ENCODE measurements at regions not wholly inside any gene's neighbourhood (a gene's known extent, or its start where the extent isn't known, plus 50 kb on each side); places are given as distances from the start of the nearest gene placed in this dataset.
A peak's percentile ranks its signal among the peaks of the same experiment; 100 is the strongest.

DNA sequence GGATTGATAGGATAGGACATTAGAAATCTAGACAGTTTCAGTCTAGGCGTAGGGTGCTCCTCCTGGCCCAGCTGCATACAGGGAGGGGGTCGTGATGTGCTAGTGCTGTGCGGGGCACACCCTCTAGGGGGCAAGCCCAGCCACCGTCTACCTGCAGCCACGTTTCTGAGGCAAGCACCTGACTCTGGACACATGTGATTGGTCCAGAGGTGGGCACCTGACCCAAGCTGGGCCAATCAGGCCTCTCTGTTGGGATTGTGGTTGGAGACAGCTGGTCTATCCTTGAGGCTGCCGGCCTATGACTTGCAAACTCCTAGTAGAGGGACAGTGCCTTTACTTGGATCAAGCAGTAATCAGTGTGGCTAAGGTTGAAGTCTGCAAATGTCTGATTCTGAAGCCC lies 317.1 kb downstream of the BMP7 start:
- no peak for DNase-seq
- H3K27me3 Mint-ChIP-seq (ENCODE audit: low read depth, poor library complexity): peaks cover 47% of the 10 kb centered on the region
- H3K36me3 Mint-ChIP-seq (ENCODE audit: low read depth): no peaks in the 10 kb centered on the region
- H3K27ac Mint-ChIP-seq: no peak overlapping the region
- H3K4me3 Mint-ChIP-seq: no peak overlapping the region
- no peaks in the 10 kb centered on the region for H3K9me3 Mint-ChIP-seq
- H3K4me1 Mint-ChIP-seq: peaks cover 48% of the 10 kb centered on the region
- TF ChIP-seq, protein P1, sequence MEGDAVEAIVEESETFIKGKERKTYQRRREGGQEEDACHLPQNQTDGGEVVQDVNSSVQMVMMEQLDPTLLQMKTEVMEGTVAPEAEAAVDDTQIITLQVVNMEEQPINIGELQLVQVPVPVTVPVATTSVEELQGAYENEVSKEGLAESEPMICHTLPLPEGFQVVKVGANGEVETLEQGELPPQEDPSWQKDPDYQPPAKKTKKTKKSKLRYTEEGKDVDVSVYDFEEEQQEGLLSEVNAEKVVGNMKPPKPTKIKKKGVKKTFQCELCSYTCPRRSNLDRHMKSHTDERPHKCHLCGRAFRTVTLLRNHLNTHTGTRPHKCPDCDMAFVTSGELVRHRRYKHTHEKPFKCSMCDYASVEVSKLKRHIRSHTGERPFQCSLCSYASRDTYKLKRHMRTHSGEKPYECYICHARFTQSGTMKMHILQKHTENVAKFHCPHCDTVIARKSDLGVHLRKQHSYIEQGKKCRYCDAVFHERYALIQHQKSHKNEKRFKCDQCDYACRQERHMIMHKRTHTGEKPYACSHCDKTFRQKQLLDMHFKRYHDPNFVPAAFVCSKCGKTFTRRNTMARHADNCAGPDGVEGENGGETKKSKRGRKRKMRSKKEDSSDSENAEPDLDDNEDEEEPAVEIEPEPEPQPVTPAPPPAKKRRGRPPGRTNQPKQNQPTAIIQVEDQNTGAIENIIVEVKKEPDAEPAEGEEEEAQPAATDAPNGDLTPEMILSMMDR (IDR thresholded peaks at IDR 0.05): no peak

DNA sequence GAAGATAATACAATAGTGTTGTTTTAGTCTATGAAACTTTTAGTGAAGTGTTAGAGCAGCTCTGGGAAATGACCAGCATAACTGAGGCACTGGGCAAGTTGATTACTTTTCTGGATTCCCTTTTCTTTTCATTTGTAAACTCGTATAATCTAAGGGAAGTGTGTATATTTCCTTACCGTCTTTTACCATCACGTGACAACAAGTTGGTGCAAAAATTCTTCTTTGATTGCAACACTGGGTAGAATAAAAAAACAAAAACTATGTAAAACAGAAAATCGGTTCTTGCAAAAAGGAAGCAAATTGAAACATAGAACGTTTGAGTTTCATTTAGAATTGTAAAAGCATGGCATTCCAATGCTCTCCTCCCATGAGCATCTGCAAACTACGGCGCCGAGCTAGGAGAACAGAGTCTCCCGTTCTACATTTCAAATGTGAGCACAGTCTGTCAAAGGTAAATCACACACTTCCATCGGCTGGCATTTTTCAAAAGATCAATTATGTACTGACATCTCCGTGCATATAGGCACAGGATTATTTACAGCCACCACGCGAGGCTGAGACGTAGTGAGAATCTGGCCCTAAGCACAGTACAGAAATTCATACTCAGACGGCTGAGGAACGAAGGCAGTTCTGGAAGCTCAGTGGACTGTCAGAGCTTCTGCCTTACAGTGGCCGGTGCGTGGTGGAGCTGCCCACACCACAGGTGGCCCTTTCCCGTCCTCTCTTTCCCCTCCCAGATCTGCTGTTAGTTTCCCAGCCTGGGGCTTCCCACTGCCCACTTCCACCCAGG lies 314.0 kb downstream of the BMP7 start:
- TF ChIP-seq, protein P1 (IDR thresholded peaks at IDR 0.05): no peak
- peaks cover 54% of the 10 kb centered on the region for H3K4me1 Mint-ChIP-seq
- peaks cover 27% of the 10 kb centered on the region for H3K27me3 Mint-ChIP-seq (ENCODE audit: low read depth, poor library complexity)
- H3K36me3 Mint-ChIP-seq (ENCODE audit: low read depth): no peaks in the 10 kb centered on the region
- H3K9me3 Mint-ChIP-seq: no peaks in the 10 kb centered on the region
- DNase-seq: no peak
- no peak overlapping the region for H3K4me3 Mint-ChIP-seq
- H3K27ac Mint-ChIP-seq: no peak overlapping the region

DNA sequence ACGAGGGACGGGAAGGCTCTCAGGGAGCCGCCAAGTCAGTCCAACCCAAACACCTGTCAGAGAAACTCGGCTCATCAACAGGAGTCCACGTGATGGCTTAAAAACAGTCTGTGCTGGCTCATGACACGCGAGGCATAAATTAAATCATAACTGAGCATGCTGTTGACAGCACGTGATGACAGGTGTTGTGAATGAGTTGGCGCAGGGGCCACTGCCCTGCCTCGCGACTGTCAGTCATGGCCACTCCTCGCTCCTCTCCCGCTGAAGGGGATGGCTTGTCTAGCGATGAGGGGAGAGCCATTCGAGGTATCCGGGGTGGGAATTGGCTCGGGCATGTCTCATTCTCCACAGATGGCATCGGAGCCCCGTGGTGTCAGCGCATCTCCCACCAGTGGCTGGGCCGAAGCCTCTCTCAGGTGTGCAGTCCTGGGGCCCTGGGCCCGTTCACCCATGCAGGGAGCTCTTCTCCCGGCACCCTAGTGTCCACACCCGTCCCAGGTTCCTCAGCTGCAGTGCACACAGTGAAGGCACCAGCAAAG lies 313.3 kb downstream of the BMP7 start:
- no peak for DNase-seq
- no peaks in the 10 kb centered on the region for H3K9me3 Mint-ChIP-seq
- H3K4me3 Mint-ChIP-seq: no peak overlapping the region
- H3K4me1 Mint-ChIP-seq: peaks cover 61% of the 10 kb centered on the region
- no peak overlapping the region for H3K27ac Mint-ChIP-seq
- H3K36me3 Mint-ChIP-seq (ENCODE audit: low read depth): no peaks in the 10 kb centered on the region
- peaks cover 25% of the 10 kb centered on the region for H3K27me3 Mint-ChIP-seq (ENCODE audit: low read depth, poor library complexity)
- TF ChIP-seq, protein P1 (IDR thresholded peaks at IDR 0.05): no peak

DNA sequence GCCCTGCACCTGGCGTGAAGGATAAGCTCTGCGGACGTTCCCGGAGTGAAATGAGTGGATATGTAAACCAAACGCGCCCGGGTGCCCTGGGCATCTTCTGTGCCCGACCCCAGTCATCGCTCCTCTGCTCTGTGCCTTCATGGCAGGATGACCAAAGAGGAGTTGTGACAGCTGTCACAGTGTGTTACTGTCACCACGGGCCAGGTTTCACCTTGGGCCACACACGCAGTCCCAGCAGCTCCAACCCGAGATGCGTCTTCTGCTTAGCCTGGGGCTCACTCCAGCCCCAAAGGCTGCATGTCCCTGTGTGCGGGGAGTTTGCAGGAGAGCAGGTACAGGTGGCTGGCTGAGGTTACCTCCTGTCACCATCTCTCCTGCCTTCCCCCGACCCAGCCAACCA lies 311.6 kb downstream of the BMP7 start:
- no peak for DNase-seq
- H3K4me3 Mint-ChIP-seq: no peak overlapping the region
- no peaks in the 10 kb centered on the region for H3K9me3 Mint-ChIP-seq
- H3K27me3 Mint-ChIP-seq (ENCODE audit: low read depth, poor library complexity): peaks cover 22% of the 10 kb centered on the region
- TF ChIP-seq, protein P1 (IDR thresholded peaks at IDR 0.05): no peak
- no peak overlapping the region for H3K27ac Mint-ChIP-seq
- H3K4me1 Mint-ChIP-seq: peaks cover 73% of the 10 kb centered on the region
- no peaks in the 10 kb centered on the region for H3K36me3 Mint-ChIP-seq (ENCODE audit: low read depth)

DNA sequence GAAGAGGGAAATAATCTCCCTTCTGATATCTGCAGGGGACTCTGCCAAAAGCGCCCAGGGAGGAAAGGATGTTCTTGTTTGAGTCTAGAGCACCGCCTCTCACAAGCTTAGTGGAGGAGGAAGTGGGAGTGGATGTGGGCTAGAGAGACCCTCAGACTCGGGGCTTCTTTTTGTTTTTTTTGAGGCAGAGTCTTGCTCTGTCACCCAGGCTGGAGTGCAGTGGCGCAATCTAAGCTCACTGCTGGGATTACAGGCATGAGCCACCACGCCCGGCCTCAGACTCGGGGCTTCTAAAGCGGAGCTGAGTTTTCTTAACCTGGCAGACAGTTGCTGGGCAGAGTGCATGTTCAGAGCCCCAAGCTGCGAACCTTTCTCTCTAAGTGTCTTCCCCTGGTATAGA lies 310.8 kb downstream of the BMP7 start:
- Mint-ChIP-seq H3K9me3 (no peaks in the 10 kb centered on the region), H3K4me3 (peak overlapping the region; percentile 23), H3K27ac (peak overlapping the region; percentile 89), H3K27me3 (ENCODE audit: low read depth, poor library complexity) (peaks cover 18% of the 10 kb centered on the region), H3K4me1 (peaks cover 71% of the 10 kb centered on the region), H3K36me3 (ENCODE audit: low read depth) (no peaks in the 10 kb centered on the region)
- TF ChIP-seq, protein P1 (IDR thresholded peaks at IDR 0.05): no peak
- no peak for DNase-seq

DNA sequence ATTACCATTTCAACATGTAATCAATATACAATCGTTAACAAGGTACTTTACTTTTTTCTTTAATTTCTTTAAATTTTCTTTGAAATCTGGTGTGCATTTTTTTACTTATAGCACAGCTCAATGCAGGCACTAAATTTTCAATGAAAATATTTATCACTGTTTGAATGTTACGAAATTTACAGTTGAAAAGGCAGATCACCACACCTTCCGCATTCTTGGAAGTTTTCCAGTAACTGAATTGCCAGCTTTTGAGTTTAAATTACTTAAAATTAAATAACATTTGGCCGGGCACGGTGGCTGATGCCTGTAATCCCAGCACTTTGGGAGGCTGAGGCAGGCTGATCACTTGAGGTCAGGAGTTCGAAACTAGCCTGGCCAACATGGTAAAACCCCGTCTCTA lies 309.9 kb downstream of the BMP7 start:
- Mint-ChIP-seq H3K27ac (no peak overlapping the region), H3K4me3 (no peak overlapping the region), H3K4me1 (peaks cover 66% of the 10 kb centered on the region), H3K36me3 (ENCODE audit: low read depth) (no peaks in the 10 kb centered on the region), H3K9me3 (peaks cover under 1% of the 10 kb centered on the region), H3K27me3 (ENCODE audit: low read depth, poor library complexity) (peaks cover 11% of the 10 kb centered on the region)
- TF ChIP-seq, protein P1 (IDR thresholded peaks at IDR 0.05): no peak
- DNase-seq: no peak

All from nephron progenitor cell (in vitro differentiated cells).